Left lobe of liver (tissue), 2 donors: ENCODE measurements at regions not wholly inside any gene's neighbourhood (a gene's known extent, or its start where the extent isn't known, plus 50 kb on each side); places are given as distances from the start of the nearest gene placed in this dataset.

Experiments
- ATAC-seq: fragments of 200-7000 bp; cut with Tn5 transposase; one replicate; pipeline ENCODE4 v1.9.1; 2020; ENCODE audit warnings: mild to moderate bottlenecking, moderate library complexity
- DNase-seq: peaks from one replicate; pipeline ENCODE4 v3.0.0-alpha.2; 2020; ENCODE audit warnings: low spot score
- donor health status: DM: no; HTN: no; CAD: no; lungs with moderate emphysema.
- donor health status: DM: no; HTN: yes; CAD: no.

DNA sequence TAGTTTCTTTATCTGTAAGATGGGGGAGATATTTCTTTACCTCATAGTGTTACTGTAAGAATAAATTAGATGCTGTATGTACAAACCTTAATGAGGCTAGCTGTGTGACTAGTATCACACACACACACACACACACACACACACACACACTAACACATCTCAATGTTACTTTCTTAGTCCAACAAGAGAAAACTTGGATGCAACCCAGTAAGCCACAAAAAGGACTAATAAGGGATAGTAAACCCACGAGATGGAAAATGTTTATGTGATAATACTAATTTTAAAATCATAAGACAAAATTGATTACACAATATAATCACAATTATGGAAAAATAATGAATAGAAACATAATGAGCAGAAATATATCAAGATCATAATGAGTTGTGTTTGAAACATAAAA lies 437.7 kb upstream of the ZNF507 start:
- no peak for ATAC-seq
- DNase-seq = no peak

DNA sequence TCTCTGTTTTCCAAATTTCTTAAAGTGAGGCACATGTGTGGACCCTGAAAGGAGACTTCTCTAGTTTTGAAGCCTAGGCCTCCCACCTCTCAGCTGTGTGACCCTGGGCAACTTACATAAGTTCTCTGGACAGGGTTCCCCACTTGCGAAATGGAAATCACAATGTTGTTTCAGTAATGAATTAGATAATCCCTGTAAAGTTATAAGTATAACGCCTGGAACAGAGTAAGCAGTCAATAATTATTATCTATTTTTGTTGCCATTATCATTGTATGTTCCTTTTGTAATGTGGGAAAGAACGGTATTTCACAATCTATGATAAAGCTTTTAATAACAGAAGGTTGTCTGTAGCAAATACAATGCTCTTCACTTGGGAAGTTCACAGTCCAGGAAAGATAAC lies 437.3 kb upstream of the ZNF507 start:
- ATAC-seq (no peak), DNase-seq (no peak)

DNA sequence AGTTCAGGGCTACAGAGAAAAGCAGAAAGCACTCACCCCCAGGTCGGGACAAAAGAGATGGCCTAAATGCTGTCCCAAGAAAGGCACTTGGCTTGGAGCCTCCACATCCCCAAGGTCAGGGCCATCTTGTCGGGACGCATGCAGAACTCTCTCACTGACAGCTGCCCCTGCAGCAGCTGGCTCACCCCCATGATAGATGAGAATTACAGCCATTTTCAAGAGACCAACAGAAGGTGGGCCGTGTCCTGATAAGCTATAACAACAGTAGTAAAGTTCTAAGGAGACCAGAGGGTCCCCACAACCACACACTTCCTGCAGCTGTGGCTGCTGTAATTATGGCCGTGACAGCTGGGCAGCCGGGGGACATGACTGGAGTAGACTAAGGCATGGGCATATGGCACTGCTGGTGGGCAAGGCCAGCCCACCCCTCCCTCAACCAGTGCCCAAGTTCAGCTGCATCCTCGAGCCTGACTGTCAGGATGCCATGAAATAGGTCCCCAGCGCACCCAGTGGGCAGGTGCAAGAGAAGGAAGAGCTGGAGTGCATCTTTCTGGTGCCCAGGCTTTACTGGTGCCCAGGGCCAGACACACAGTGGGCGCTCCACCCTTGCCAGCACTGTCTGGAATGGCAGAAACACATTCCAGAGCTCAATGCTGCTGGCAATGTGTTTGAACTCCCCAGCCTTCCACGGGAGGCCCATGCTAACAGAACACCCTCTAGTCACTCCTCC lies 436.7 kb upstream of the ZNF507 start:
- DNase-seq = no peak
- no peak for ATAC-seq

DNA sequence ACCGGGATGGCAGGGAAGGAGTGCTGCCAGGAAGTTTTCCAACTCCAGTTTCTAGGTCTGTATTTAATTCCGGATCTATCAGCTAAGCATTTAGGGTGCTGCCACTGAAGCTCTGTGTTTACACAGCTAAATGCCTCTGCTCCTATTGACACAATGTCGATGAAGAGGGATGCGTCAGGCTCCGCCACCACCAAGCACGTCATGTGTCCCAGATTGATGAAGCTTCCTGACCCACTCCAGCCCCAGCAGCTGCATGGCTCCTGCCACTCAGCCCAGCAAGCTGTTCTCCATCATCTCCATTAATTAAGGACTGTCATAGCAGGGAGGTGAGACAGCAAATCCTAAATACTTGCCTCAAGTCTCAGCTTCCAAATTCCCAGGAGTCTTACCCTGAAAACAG lies 435.2 kb upstream of the ZNF507 start:
- ATAC-seq (no peak), DNase-seq (no peak)

DNA sequence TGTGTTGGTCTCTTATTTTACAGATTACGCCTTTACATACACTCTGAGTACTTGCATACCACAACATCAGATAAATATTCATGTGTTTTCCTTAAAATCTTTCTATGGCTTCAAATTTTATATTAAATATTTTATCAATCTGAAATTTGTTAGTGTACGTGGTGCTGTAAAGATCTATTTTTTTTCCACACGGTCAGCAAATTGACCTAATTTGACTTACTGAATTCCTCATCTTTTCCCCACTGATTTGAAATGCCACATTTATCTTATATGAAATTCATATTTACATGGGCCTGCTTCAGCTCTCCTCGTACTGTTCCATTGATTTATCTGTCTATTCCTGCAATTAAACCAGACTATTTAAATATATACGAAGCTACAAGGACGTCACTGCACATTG lies 433.8 kb upstream of the ZNF507 start:
- no peak for ATAC-seq
- no peak for DNase-seq

DNA sequence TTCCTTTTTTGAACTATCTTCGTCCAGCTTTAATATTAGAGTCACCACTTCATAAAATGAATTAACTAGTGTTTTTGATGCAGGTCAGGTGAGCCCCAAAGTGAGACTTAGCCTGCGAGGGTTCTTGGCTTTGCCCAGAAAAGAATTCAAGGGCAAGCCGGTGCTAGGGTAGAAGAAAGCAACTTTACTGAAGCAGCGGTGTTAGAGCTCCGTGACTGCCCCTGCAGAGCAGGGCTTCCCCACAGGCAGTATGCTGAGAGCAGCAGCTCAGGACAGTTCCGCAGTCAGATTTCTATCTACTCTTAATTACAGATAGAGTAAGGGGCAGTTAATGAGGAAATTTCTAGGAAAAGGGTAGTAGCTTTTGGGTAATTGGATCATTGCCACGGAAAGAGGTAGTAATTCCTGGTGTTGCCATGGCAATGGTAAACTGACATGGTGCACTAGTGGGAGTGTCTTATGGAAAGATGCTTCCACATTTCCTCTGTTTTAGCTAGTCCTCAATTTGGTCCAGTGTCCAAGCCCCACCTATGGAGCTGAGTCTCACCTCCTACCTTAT lies 432.2 kb upstream of the ZNF507 start:
- ATAC-seq (no peak), DNase-seq (no peak)

DNA sequence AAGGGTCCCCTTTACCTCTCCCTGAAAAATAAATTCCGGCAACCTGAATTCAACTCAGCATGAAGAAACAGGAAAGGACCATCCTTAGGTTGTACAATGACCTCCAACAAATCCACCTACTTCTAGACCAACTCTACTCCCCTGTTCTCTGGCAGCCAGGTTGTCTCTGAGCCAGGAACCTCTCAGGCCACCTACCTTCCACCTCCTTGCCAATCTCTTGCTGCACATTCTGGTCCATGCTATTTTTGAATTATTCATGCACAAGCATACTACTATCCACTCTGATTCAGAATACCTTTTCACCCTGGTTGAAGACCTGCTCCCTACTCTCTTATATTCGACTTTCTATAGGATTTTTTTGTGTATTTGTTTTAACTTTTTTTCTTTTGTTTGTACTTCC lies 415.0 kb upstream of the ZNF507 start:
- ATAC-seq (no peak), DNase-seq (no peak)

DNA sequence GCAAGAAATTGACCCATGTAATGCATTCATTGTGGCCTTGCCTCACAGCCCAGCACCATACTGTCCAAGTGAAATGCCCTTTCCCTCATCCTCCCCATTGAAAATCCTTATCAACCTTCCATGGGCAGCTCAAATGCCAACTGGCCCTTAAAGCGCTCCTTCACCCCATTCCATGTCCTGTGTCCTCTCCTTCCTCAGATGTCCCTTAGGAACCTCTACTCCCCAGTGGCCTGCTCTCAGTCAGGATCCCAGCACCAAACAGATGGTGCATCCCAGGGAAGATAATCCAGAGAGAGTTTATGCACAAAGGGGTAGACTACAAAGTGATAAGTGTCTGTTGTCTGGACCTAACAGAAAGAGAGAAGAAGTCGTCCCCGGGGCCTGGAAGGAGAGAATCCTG lies 407.4 kb upstream of the ZNF507 start:
- DNase-seq (no peak), ATAC-seq (no peak)

DNA sequence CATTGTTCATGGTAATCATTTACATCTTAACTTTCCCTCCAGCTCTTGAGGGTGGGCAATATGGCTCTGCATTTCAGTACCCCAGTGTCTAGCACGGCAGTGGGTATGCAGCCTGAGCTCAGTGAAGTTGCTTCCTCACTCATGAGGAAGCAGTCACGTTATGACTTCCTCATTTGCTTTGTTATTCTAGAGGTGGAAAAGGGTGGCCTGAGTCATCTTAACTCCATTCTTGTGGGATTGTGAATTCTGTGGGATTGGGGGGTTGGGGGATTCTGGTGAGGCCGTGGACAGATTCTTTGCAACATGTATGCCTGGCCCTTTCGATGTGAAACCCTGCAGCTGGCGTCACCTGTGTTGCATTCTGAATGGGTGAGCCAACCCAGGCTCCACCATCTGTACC lies 406.7 kb upstream of the ZNF507 start:
- DNase-seq (no peak), ATAC-seq (no peak)

DNA sequence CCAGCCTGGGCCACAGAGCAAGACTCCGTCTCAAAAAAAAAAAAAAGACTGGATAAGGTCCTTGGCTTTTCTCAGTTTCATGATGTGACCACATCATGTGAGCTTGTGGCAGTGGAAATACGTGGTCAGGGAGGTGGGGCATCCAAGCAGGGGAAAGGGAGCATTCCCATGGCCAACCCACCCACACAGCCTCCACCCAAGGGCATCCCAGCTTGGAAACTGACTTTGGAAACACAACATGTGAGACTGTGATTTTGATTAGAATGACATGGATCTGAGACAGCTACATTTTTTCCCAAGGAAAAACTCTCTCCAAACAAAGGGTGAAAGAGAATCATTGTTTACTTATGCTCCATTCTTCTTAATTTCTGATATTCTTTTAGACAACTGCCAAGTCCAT lies 405.0 kb upstream of the ZNF507 start:
- DNase-seq (no peak), ATAC-seq (no peak)

DNA sequence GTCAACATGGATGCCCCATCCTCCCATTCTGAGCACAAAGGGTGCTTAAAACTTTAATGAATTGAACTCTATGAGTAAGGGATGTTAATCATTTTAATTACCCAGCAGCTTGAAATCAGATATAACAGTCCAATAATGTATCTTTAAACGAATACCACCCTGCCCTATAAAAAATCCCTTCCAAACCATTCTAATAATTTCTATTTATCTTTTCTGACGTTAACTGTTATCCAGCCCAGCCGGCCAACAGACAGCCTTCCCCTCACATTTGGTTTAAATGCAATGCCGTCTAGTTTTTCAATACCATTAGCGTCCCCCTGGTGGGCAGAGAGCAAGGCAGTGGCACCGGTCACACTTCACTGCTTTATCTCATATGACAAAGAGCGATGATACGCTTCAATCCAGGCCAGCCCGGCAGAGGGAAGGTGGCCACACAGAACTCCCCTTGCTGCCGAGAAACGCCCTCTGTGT lies 402.2 kb upstream of the ZNF507 start:
- DNase-seq (no peak), ATAC-seq (no peak)

DNA sequence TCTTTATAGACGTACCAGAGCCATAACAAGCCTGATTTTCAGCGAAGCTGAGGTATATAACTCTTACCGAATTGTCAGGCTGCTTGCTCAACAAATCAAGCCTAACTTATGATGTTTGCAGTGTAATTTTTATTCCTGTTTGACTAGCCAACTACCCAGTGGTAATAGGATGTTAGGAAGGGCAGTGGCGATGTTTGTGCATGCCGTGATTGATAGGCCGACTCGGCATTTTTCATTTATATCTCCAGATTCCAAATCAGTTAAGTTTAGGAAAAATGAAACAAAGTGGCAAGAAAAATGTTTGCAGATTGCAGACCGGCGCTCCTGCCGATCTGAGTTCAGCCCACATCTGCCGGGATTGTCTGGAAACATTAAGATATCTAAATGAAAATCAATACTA lies 401.6 kb upstream of the ZNF507 start:
- ATAC-seq (no peak), DNase-seq (no peak)

DNA sequence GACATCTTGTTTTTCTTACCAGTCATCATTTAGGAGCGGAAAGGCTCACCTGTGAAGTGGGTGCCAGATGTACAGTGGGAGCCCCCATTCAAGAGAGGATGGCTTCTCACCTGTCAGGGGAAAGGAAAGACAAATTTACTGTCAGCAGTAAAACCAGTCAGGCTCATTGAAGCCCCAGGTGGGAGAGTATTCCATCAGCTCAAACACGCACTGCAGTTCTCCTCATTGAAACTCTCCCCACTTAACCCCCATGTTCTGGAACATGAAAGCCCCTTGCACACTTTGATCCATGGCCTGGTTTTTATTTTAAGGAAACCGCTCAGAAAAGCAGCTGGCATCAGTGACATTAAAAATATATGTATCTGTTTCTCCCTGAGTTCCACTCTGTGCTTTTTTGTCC lies 401.1 kb upstream of the ZNF507 start:
- DNase-seq (no peak), ATAC-seq (no peak)

DNA sequence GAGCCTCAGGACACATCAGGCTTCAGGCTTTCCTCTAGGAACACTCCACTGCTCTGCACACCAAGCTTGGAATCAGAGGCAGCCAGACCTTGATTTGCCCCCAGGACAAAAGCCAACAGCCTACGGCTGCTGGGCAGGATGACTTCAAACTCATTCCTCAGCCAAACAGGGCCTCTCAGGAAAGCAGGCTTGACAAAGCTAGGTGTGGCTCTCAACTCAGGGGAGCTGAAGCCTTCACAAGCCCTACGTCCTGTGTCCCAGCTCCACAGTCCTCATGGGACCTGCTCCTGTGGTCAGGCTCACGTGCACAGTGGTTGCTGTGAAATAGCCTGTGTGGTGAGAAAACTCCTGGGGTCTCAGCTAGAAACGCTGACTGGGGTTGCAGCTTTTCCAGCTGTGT lies 398.9 kb upstream of the ZNF507 start:
- DNase-seq (no peak), ATAC-seq (no peak)

DNA sequence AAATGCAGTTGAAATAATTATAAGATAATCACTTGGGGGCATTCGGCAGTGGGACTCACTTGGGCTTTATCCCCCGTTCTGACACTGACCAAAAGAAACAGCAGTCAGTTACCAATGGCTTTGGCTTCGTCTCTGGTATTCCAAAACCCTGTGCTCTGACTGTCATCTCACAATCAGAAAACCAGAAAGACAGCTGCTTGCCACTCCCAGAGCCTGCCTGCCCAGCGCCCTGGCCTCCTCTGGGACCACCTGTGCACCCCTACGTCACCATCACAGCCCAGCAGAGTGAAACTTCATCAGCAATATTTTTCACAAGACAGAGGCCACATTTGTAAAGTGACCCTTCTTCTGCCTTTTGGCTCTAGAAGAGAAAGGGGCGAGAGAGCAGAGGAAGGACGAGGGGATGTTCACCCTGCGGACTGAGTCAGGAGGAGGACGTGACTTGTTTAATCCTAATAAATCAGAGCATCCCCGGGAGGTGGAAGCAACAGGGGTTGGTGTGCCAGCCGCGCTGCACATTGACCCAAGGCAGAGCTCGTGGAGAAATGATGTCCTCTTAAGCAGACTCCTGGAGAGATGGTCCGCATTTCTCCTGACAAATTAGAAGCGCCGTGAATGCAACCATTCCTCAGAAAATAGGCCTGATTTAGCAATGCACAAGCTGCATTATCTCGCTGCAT lies 397.8 kb upstream of the ZNF507 start:
- DNase-seq (no peak), ATAC-seq (no peak)

DNA sequence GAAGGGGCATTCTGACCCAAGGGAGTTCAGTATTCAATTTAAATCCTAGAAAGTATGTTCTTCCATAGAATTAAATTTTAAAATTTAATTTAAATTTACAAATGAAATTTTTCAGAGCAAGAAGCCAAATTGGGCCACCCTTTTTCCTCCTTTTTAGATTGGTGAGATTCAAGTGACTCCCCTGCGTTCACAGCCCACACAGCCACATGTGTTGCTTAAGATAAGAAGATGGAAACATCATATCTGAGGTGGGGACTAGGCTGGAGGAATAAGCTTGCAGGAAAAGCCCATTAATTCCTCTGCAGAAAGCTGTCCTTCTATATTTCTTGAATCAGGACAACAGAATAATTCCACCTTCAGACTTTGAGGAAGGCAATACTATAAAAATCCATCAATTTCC lies 392.7 kb upstream of the ZNF507 start:
- ATAC-seq (no peak), DNase-seq (no peak)

DNA sequence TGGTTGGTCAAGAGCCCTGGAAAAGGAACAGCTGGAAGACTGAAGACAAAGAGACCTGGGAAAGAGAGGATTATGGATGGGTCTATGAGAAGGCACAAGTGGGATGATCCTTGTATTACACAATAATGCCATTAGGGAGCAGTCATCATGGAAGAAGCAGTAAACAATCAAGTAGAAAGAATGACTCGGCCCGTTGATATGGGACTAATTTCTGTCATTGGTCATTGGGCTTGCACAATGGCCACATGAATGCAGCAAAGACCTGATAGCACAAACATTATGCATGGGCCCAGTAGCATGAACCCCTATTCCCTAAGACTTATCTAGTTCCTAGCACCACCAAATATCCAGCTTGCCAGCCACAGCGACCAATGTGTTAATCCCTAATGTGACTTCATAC lies 390.3 kb upstream of the ZNF507 start:
- DNase-seq (no peak), ATAC-seq (no peak)

DNA sequence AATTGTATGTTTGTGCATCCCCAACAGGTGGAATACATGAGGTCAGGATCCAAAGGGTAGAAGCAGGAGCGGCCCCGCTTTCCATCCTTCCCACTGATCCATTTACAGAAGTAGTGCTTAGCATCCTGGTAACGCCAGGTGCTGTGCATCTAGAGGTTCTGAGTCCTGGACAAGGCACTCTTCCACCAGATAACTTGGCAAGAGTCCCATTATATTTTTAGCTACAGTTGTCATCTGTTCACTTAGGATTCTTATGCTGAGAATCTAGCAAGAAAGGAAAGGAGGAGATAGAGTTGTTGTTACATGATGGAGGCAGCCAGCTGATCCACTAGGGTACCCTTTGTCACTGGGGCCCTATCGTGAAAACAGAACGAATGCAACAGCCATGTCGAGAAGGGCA lies 389.5 kb upstream of the ZNF507 start:
- DNase-seq (no peak), ATAC-seq (no peak)

DNA sequence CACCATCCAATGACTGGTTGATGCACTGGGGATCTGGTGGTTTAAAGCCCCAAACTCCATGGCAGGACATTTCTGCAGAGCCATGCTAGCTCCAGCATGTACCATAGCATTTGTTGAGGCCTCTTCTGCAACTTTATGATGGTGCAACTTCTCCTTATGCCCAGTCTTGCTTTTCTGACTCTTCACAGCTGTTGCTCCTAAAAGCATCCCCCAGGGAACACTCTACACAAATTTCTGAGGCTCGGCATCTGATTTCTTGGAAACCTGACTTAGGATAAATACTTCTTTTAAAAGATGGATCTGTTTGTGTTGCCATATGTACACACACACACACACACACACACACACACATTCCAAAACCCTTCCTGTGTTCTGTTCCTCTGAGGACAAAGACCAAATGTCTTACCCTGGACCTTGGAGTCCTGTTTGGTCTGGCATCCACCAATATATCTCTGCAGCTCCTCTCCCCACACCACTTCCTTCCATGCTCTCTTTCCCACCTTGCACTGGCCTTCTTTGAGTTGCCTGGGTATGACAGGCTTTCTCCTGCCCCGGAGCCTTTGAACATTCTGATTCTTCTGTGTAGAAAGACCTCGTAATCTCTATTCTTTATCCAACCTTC lies 388.5 kb upstream of the ZNF507 start:
- ATAC-seq = no peak

DNA sequence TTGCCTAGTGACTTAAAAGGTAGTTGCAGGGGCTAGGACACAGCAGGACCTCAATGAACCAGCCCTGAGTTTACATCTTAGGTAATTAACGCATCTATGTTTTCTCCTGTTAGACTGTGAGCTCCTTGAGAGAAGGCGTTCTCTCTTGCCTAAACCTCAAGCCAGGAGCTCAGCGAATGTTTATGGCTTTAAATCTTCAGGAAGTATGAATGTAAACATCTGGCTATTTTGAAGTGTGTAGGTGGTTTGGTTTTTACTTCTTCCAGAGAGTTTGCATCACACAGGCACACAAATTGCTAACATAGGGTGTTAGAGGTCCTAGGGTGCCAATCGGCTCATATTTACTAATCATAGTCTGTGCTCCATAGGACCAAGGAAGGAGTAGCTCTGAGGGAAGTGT lies 387.7 kb upstream of the ZNF507 start:
- ATAC-seq = no peak
- no peak for DNase-seq

More for the DNA sequence above, 388.5 kb upstream of the ZNF507 start:
- no peak for DNase-seq

DNA sequence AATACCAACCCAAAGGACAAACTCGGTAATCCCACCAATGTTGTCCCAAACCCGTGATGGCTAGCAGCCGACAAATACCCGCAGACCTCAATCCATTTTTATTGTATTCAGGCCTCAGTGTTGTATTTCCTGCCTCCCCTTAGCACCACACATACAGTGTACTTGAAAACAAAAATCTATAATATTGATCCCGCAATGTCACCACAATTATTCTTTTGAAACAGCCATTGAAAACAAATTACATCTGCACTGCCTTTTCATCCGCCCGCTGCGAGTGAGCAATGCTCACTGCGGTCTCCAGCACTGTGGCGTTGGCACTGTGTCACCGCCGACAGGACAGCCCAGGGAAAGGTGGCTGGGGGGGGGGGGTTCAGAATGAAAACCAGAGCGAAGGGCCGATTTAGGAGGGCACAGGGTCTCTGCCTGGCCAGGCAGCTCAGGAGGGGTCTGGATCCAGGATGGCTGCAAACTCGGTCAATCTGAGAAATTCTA lies 385.8 kb upstream of the ZNF507 start:
- no peak for ATAC-seq
- no peak for DNase-seq

DNA sequence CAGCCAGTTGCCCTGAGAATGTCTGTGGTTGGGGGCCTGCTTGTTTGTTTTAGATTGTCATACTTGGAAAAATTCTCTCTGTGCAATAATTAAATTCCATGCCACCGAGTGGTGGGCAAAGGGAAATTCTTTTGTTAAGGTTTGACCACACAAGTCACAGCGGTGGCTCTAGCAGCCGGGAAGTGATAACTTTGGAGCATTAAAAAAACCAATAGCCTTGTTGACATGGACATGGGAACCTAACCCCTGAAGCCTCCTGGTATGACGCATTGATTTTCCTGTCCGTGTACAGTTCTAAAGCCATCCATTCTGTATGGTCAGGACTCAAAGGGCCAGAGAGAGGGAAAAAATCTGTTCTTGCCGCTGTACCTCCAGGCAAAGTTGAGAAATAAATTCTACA lies 384.9 kb upstream of the ZNF507 start:
- no peak for DNase-seq
- no peak for ATAC-seq
